PC-9 (cell line): ENCODE measurements at regions not wholly inside any gene's neighbourhood (a gene's known extent, or its start where the extent isn't known, plus 50 kb on each side); places are given as distances from the start of the nearest gene placed in this dataset.

Source experiments
- CTCF ChIP-seq: fragments of 200-600 bp; sonication (generic); conservative IDR thresholded peaks from 2 replicates; pipeline ENCODE4 v1.6.1; 2017; ENCODE audit warnings: mixed run types, antibody characterized with exemption, mild to moderate bottlenecking, moderate library complexity
- EZH2 ChIP-seq: fragments of 200-600 bp; sonication (generic); IDR thresholded peaks from 2 replicates; pipeline ENCODE4 v1.8.0; 2017; ENCODE audit warnings: antibody characterized with exemption, low read depth

GRCh38 chr14:101509730-101510371, 51.4 kb upstream of the DIO3 start:
- no peak for TF ChIP-seq EZH2
- no peak for TF ChIP-seq CTCF
